GM18867 (cell line): ENCODE measurements at regions not wholly inside any gene's neighbourhood (a gene's known extent, or its start where the extent isn't known, plus 50 kb on each side); places are given as distances from the start of the nearest gene placed in this dataset.
"Not testable (repeated sequence)": the region's sequence is repeated elsewhere in the genome, so short reads cannot be mapped to it uniquely, and the experiment has no call there.

Experiments
- ATAC-seq: cut with Tn5 transposase; IDR thresholded peaks from one replicate; pipeline ENCODE4 v1.9.1; 2021; ENCODE audit warnings: mild to moderate bottlenecking, moderate library complexity; ENCODE audit not compliant: unreplicated experiment

DNA sequence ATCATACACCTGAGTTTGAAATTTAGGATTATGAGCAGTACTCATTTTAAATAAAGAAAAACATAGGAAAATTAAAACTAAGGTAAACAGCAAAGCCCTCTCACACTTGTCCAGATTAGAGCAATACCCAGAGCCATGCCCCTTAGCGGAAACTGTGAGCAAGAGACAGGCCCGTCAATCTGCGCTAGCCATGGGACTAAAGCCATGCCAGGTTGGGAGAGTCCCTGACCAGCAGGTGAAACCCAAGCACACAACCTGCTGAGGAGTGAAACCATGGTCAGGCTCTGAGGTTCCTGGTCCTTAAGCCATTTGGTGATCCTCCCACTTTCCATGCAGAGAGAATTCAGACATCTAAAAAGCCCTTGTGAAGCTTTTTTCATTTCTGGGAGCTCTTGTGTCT, 494.3 kb downstream of the STK39 start:
- no peak for ATAC-seq

DNA sequence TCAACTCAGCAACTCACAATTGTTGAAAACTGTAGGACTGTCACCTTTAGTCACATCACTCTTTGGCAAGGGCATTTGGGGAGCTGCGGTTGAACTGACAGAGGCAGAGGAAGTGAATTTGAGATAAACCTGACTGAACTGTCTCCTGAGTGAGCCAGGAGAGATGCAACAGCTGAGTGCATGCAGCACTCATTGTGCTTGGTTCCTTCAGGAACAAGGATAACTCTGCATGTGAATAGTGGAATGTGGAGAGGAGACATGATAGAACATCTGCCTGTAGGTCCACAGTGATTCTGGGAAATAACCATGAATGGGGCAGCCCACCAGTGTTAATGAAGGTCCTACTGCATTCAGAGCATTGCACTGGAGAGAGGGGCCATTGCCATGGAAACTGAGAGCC, 494.7 kb downstream of the STK39 start:
- no peak for ATAC-seq

DNA sequence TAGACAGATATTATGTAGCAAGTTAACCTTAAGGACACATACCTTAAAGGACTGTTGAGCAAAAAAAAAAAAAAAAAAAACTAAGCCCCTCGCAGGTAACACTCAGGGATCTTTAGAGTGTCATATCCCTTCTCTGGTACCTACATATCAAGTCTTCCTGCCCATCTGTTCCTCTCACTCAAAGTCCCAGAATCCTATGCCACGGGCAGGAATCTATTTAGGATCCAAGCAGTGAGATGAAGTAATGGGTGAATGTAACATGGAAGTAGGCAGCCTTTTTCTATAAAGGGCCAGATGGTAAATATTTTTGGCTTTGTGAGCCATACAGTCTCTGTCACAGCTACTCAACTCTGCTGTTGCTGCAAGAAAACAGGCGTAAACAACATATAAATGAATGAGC, 496.7 kb downstream of the STK39 start:
- no peak for ATAC-seq

DNA sequence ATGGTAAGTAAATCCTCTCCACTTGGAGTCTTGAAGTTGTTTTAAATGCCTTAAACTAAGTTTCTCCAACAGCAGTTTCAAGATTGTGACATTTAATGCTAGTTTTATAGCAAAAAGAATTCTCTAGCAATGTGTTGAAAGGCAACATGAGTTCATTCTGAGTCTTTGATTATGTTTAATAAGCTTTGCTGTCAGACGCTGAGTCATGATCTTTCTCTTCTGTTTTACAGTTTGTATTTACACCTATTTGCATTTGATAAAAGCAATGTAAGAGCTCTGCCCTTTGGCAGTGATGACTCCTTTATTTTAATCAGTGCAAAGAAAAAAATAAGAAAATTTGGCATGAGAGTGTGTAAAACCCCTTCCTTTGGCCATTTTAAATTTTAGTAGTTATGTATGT, 497.7 kb downstream of the STK39 start:
- ATAC-seq, result no peak

DNA sequence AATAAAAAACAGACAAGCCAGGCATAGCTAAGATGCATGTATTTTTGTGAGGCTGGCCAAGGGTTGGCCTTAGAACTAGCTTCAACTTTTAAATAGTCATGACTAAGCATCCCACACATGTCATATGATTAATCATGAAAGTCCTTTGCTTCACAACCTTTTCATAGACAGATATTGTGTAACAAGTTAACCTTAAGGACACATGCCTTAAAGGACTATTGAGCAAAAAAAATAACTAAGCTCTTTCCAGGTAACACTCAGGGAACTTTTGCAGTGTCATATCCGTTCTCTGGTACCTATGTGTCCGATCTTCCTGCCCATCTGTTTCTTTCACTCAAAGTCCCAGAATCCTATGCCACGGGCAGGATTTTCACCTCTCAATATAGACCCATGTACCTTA, 498.4 kb downstream of the STK39 start:
- ATAC-seq, result no peak

DNA sequence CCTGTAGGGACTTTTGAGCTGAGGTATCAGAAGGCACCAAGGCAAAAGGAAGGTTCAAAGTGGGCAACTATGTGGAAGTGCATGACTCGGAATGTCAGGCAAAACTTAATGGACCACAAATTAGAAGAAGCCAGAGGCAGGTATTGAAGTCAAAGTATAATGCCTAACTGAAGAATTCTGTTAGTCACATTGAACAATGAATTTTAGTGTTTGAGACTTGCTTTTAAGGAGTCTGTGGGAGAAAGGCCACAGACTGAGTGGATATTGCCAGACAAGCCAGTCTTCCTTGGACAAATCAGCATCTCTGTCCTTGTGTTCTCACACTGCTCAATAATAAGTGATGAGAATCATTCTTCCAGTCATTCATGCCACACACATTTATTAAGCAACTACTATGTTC, 498.9 kb downstream of the STK39 start:
- no peak for ATAC-seq

DNA sequence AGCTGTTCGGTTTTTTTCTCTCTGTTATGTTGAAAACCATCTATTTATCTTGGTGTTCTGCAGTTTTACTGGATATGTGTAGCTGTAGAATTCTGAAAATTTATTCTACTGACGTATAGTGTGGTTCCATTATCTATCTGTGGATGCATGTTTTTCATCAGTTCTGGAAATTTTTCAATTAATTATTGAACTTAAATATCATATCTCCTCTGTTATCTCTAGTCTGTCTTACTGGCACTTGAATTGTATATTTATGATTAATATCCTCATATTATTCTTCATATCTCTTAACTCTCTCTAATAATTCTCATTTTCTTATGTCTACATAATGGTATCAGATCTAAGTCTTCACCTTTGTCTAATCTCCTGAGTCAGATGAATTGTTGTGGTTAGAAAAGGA, 501.7 kb downstream of the STK39 start:
- no peak for ATAC-seq

DNA sequence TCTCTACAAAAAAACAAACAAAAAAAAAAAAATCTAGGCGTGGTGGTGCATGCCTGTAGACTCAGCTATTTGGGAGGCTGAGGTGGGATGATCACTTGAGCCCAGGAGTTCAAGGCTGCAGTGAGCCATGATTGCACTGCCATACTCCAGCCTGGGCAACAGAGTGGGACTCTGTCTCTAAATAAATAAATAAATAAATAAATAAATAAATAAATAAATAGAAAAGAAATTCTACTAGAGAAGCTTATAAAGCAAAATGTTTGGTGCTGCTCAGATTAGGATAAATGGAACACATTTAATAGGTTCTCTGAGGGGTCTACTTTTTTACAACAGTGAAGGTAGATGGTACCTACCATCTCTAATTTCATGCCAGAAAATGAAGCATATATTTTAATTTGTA, 507.5 kb downstream of the STK39 start:
- ATAC-seq, result not testable (repeated sequence)

DNA sequence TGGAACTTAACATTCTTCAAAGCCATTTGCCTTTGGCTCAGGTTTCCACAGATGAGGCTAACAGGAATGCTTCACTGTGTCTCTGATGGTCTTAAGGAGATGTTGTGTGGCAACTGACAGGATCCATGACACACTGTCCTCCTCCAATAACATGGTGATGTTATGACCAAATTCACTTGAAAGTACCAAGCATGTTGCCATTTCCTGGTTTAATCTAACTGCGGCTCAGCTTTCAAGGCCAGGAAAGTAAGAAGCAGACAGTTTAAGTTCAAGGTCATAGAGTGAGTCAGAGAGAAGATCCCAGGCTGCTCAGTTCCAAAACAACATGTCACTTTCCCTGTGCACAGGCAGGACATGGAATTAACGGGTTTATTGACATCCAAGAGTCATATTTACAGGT, 513.6 kb downstream of the STK39 start:
- ATAC-seq, result no peak

DNA sequence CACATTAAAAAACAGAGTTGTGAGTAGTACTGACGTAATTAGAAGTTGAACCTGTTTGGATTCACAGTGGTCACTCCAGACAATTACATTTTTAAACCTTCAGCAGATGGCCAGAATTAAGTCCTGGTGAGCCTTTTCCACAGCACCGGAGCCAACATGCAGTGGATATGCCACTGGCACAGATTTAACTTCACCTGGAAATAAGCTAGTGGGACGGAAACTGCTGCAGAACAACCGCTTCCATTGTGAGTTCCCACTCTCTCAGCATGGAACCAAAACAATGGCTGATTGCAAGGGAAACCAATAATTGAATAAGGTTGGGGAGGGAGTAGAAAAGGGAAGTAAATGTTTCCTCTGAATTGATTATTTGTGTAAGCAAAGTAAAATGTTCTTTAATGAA, 515.1 kb downstream of the STK39 start:
- ATAC-seq, result no peak

DNA sequence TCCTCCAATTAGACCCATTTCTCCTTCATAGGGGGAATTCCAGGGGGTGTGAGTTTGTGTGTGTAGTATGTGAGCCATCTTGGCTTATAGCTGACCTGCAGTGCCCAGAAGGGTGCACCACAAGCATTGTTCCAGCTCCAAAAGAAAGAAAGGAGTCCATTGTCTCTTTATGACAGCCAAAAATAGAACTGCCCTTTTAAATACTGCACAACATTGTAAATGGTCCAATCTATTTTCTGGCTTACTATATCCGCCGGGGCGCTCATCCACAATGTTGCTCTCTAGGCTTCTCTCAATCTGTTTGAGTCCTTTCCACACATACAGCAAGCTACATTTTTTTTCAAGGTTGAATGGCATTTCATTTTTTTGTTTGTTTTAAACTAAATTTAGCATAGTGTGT, 517.5 kb downstream of the STK39 start:
- no peak for ATAC-seq

DNA sequence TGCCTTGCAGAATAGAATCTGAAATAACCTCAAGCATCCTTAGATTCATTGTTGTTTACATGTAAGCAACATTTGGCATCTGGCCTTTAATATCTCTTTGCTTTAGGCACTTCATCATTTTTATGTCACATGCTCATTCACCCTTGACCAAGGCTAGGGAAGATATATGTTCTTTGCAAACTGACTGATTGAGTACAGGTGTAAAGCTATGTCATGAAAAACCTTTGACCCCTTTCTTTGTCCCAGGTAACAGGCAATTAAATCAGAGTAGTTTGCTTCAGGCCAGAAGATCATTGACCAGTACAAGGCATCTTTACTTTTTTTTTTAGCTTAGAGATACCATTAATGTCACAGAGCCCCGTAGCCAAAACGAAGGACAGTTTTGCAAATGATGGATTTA, 520.6 kb downstream of the STK39 start:
- ATAC-seq, result no peak

DNA sequence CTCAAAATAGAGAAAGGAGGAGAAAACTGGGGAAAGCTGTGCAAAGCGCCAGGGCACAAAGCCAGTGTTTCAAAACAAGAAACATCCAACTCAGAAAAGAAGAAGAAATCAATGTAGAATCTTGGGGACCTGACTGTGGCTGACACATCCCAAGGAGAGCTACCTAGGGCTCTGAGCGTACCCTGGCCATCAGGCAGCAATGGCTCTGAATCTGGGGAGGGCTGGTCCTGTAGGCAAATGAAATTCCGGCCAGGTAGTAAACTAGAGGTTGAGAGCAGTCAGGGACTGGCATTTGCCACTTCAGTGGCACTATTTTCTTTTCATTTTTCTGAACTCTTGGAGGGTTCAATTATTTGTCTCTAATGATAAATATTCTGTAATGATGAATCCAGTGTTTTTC, 525.8 kb downstream of the STK39 start:
- ATAC-seq, result no peak

DNA sequence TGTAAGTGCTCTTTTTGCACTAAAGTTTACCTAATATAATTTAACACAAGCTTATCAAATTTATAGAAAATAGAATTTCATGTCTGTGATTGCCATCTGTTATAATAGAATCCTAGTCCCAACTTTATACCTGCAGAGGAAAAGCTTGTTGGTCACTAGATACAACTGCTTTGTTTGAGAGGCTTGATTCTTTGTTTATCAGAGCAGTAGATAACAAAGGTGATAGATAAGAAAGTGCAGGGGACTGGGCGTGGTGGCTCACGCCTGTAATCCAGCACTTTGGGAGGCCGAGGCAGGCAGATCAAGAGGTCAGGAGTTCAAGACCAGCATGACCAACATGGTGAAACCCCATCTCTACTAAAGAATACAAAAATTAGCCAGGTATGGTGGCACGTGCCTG, 528.0 kb downstream of the STK39 start:
- ATAC-seq, result no peak

DNA sequence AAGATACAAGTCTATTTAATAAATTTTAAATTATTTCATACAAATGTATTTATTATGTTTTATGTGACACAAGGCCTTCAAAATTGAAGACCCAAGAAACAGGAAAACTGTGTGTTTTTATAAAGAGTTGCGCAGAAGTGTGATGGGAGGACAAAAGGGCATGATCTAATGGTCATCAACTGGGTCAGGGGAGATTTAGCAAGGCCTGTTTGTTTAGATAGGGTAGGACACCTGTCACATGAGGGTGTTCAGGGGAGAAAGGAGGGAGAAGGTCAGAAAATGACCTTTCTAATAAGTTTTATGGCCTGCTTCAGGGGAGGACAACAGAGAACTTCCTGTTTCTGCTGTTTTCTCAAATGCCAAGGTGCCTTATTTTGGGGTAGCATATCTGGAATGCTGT, 528.8 kb downstream of the STK39 start:
- no peak for ATAC-seq

DNA sequence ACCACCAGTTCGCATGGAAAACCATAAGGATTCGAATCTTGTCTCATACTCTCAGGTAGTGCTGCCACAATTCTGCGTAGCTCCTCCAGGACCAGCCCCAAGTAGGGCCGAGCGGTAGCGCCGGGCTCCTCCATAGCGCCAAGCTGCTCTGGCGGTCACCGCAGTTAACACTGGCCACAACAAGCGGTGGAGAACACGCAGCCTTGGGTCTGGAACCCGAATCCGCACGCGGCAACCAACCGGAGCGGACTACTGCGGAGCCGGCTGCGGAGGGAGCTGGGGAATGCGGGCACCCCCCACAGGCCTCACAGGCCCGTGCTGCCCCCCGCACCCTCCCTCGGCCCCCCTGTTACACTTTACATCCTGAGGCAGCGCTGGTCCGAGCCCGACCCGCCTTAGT, 531.5 kb downstream of the STK39 start:
- no peak for ATAC-seq

DNA sequence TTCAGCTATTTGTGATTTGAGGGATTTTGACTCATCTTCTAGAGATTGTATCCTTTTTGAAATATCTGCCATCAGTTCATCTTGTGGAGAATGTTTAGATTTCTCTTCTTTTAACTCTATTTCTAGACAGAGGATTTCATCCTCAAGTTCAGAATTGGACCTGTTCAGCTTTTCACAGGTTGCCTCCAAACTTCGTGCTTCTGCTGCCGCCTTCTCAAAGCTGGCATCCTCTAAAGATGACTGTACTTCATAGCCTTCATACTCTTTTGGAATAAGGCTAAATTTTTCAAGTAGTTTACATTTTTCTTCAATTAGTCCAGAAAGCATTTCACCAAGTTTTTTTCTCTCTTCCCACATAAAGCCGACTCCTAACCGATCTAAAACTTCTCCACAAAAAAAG, 531.9 kb downstream of the STK39 start:
- not testable (repeated sequence) for ATAC-seq

DNA sequence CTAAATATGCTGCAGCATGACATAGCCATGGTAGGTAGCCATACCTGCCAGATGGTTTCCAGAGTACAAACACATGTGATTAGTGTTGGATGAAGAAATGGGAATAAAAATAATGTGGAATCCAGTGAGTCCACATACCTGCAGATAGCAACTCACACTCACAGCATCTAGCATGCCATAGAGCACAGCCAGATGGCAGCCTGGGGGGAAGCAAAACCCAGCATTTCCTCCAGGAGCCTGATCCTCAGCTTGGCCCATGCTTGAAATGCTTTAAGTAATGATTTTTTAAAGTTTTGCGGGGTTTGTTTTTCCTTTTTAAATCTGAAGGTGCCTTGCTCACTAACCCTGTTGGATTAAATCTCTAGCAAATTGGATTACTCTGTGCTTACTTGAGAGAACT, 535.1 kb downstream of the STK39 start:
- ATAC-seq, result no peak

DNA sequence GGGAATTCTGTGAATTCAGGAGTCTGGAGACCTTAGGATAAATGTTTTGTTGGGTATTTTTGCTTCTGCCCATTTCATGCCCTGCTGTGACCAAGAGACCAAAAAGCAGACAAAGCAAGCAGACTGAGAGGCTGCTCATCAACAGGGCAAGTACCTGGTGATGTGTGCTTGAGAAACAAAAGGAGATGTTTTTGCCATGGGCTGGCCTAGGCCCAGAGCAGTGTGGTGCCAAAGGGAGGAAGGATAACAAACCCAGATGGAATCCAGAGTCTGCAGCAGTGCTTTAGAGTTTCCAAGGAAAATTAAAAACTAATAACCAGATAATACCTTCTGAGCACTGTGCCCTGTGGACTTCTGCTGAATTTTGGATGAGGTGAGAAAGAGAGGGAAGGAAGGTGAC, 538.4 kb downstream of the STK39 start:
- ATAC-seq, result no peak

DNA sequence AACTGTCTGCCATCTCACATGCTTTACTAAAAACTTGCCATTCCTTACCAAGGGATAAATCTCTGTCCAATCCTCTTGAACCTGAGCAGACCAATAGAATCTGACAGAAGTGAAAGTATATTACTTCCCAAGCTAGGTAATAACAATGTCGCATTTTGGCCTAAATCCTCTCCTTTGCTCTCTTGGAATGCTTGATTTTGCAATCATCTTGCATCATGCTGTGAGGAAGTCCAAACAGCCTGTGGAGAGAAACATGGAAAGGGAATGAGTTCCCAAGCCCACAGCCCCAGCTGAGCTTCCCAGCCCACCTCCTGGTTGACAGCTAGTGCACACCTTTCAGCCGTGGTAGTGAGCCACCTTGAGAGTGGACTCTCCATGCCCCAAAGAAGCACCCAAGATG, 540.6 kb downstream of the STK39 start:
- no peak for ATAC-seq

DNA sequence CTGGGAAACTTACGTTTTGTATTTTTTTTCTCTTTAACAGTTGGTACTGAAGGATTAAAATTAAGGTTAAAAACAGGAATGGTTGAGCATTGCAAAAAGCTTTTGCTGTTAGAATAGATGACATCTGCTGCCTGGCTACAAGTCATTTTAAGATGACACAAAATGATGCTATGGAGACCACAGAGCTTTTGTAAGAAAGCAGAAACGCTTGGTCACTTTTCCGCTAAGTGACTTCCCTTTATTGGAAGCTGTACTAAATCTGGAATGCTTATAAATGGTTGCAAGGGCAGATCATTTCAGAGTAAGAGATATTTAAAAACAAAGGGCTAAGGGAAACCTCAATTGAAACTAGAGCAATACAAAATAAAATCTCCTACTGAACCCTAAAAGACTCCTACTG, 544.0 kb downstream of the STK39 start:
- ATAC-seq, result no peak

DNA sequence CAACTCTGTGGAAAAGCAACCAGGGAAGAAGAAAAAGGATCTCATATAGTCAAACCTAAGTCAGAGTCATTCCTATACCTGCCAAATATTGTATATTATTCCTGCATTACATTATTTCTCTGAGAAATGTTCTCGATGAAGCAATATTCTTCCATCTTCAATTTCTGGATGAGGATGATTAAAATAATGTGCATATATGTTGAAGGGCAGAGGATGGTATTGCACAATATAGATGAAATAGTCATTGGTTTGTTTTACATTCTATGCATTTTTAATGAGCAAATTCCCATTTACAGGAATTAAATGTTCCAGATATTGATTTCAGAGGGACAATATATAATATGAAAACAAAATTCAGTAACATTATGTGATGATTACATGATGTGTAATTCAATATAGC, 545.2 kb downstream of the STK39 start:
- ATAC-seq, result no peak

DNA sequence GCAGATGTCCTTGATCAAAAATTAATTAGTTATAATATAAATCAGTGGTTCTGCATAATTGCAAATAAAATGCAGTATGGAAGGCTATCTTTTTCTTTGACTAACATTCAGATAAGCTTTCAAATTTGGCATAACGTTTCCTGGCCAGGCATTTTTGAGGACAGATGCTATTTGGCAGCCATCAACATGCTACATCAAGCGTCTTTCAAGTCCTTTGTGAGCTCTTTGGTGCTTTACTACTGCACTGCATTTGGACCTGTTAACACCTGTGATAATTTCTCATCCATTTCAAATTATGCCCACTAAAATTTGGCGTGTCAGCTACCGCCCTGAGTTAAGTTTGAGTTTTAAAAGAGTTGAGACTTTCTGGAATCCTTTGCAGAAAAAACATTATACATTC, 545.7 kb downstream of the STK39 start:
- no peak for ATAC-seq

DNA sequence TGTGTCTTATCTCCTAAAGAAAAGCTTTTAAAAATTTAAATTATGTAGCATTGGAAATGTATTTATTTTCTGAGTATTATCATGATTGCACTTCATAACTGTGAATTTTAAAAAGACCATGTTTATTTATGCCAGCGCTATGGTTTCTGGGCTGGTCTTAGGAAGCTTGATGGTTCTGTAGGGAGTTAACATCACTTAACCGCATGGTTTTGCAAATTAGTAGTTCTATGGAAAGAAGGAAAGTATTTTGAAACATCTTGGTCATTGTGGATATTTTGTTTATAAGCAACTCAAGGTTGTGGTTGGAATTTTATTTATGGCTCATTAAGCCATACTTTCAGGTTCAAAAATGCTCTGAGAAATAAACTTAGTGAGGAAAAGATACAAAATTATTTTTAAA, 549.4 kb downstream of the STK39 start:
- ATAC-seq, result no peak
